Muscle layer of duodenum (tissue), 2 donors: ENCODE measurements at regions not wholly inside any gene's neighbourhood (a gene's known extent, or its start where the extent isn't known, plus 50 kb on each side); places are given as distances from the start of the nearest gene placed in this dataset.
"Not testable (repeated sequence)": the region's sequence is repeated elsewhere in the genome, so short reads cannot be mapped to it uniquely, and the experiment has no call there.

Experiments used
- H3K27ac ChIP-seq: one replicate; pipeline ENCODE4 v1.7.0; 2013; ENCODE audit warnings: mild to moderate bottlenecking, low read length
- H3K27me3 ChIP-seq: one replicate; pipeline ENCODE4 v1.7.0; 2013; ENCODE audit warnings: low read depth, mild to moderate bottlenecking, control low read depth, low read length
- H3K36me3 ChIP-seq, 2 donors: one replicate each; pipeline ENCODE4 v1.7.0; 2013; ENCODE audit warnings: low read length in 2 of 2, control low read depth in 1 of 2, mild to moderate bottlenecking in 1 of 2; ENCODE audit not compliant: insufficient read depth in 2 of 2, control insufficient read depth in 1 of 2
- H3K4me1 ChIP-seq, 2 donors: one replicate each; pipeline ENCODE4 v1.7.0; 2013; ENCODE audit warnings: low read length in 2 of 2, mild to moderate bottlenecking in 2 of 2, control low read depth in 1 of 2, moderate library complexity in 1 of 2; ENCODE audit not compliant: insufficient read depth in 2 of 2, control insufficient read depth in 1 of 2
- H3K4me3 ChIP-seq, 2 donors: one replicate each; pipeline ENCODE4 v1.7.0; 2013; ENCODE audit warnings: low read length in 2 of 2, low read depth in 1 of 2, mild to moderate bottlenecking in 1 of 2
- H3K9me3 ChIP-seq, 2 donors: one replicate each; pipeline ENCODE4 v1.7.0; 2013; ENCODE audit warnings: low read length in 2 of 2, control low read depth in 1 of 2, mild to moderate bottlenecking in 1 of 2; ENCODE audit not compliant: control insufficient read depth in 1 of 2
- donor health status: healthy.

DNA sequence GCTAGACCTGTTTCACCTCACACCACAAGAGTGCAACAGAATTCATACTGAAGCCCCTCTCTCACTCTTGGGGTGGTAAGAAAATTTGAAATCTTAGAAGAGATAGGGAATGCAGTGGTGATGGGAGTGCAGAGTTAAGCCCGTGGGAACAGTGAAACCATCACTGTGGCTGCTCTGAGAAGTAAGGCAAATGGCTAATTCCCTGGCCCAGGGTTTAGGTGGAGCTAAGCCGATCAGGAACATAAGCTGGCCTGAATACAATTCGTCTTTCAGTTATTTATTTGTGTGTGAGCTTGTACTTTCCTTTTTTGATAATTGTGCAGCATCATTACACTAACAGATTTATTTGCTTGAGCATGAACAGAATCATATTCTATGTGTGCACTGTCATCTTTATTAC lies 1070.6 kb downstream of the STPG2 start:
- H3K27ac ChIP-seq, result no peak overlapping the region
- no peak overlapping the region for H3K4me3 ChIP-seq
- H3K27me3 ChIP-seq, result no peaks in the 10 kb centered on the region
- no peaks in the 10 kb centered on the region for H3K9me3 ChIP-seq
- no peaks in the 10 kb centered on the region for H3K4me1 ChIP-seq
- H3K36me3 ChIP-seq, result no peaks in the 10 kb centered on the region

DNA sequence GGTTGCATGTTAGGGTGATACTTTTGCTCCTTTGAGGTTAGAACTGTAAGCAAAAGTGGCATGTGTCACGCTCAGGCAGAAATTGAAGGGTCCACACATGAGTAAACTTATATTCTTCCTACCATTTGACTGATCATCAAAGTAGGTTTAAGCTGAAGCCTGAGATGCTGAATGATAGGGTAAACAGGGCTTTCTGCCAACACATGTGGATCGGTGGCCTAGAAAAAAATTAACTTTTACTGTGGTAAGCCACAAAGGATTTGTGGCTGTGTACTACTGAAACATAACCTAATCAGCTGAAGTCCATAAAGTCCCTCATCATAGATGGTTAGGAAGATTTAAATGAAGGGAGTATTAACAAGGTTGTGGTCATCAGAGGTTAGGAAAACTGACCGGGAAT lies 1070.1 kb downstream of the STPG2 start:
- H3K36me3 ChIP-seq, result no peaks in the 10 kb centered on the region
- no peak overlapping the region for H3K4me3 ChIP-seq
- H3K27ac ChIP-seq, result no peak overlapping the region
- H3K27me3 ChIP-seq, result no peaks in the 10 kb centered on the region
- H3K9me3 ChIP-seq, result no peaks in the 10 kb centered on the region
- no peaks in the 10 kb centered on the region for H3K4me1 ChIP-seq

DNA sequence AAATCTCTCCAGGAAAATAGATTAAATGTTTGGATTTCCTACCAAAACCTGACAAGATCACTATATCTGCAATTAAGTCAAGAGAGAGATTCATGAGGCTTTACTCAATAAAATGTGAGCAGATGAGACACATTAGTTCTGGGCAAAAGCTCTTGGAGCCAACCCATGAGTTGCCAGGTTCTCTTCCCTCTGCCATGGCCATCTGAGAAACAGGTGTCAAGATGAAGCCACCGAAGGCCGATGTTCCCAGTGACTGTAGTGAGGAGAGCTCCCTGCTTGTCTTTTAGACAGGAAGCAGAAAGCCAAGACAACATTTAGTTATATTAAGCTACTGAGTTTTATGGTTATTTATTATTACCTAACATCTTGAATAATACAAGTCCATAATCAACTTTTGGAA lies 1068.7 kb downstream of the STPG2 start:
- no peak overlapping the region for H3K27ac ChIP-seq
- H3K4me3 ChIP-seq, result no peak overlapping the region
- no peaks in the 10 kb centered on the region for H3K4me1 ChIP-seq
- no peaks in the 10 kb centered on the region for H3K36me3 ChIP-seq
- no peaks in the 10 kb centered on the region for H3K27me3 ChIP-seq
- H3K9me3 ChIP-seq, result no peaks in the 10 kb centered on the region

DNA sequence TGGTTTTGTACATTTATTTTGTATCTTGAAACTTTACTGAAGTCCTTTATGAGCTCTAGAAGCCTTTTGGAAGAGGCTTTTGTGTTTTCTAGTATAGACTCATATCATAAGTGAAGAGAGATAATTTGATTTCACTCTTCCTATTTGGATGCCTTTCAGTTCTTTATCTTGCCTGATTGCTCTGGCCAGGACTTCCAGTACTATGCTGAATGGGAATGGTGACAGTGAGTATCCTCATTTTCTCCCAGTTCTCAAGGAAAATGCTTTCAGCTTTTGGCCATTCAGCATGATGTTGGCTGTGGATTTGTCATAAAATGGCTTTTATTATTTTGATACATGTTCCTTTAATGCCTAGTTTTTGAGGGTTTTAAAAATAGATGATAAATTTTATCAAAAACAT lies 1061.3 kb downstream of the STPG2 start:
- Histone ChIP-seq H3K36me3 (no peaks in the 10 kb centered on the region), H3K9me3 (no peaks in the 10 kb centered on the region), H3K4me1 (no peaks in the 10 kb centered on the region), H3K27me3 (no peaks in the 10 kb centered on the region), H3K27ac (no peak overlapping the region), H3K4me3 (no peak overlapping the region)

- not testable (repeated sequence) for H3K4me1 ChIP-seq, H3K4me3 ChIP-seq, H3K9me3 ChIP-seq, H3K27me3 ChIP-seq, H3K27ac ChIP-seq, H3K36me3 ChIP-seq
These were observed 1046.2 kb downstream of the STPG2 start for GRCh38 chr4:97097036-97097435.

- H3K4me1 ChIP-seq, H3K27me3 ChIP-seq, H3K4me3 ChIP-seq, H3K36me3 ChIP-seq, H3K9me3 ChIP-seq, H3K27ac ChIP-seq: not testable (repeated sequence)
These were observed 1042.1 kb downstream of the STPG2 start for GRCh38 chr4:97101171-97101570.

DNA sequence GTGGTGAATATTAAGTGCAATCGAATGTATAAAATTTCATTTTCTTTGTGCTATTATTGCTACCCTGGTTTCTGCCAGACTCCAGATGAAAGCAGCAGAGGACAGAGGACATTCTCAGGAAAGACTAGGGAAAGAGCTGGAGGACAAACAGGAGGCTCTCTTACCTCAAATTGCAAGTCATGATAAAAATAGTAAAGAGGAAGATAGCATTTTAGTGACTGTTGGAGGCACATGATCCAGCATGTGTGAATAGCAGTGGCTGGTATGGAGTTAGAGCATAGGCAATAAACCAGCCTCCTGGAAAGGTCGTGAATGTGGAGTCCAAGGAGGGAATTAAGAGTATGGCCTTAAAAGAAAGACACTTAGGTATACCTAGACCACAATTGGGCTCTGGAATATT lies 1040.0 kb downstream of the STPG2 start:
- H3K27ac ChIP-seq, result no peak overlapping the region
- no peaks in the 10 kb centered on the region for H3K27me3 ChIP-seq
- no peak overlapping the region for H3K4me3 ChIP-seq
- no peaks in the 10 kb centered on the region for H3K9me3 ChIP-seq
- H3K4me1 ChIP-seq, result no peaks in the 10 kb centered on the region
- no peaks in the 10 kb centered on the region for H3K36me3 ChIP-seq

DNA sequence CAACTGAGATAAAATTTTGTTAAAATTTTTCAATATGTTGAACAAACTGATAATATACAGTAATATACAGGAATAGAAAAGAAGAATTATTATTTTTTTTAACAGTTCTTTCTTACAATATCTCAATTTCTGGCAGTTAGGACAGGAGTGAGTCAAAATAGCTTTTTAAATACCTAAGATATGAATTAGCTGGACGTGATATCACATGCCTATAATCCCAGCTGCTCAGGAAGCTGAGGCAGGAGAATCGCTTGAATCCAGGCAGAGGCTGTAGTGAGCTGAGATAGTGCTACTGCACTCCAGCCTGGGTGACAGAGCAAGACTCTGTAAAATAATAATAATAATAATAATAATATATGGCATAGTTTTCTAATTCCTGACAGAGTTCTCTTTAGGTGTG lies 1039.3 kb downstream of the STPG2 start:
- Histone ChIP-seq H3K4me1 (no peaks in the 10 kb centered on the region), H3K36me3 (no peaks in the 10 kb centered on the region), H3K4me3 (no peak overlapping the region), H3K9me3 (no peaks in the 10 kb centered on the region), H3K27ac (no peak overlapping the region), H3K27me3 (no peaks in the 10 kb centered on the region)

- H3K36me3 ChIP-seq, result no peaks in the 10 kb centered on the region
- H3K4me1 ChIP-seq, result no peaks in the 10 kb centered on the region
- no peak overlapping the region for H3K4me3 ChIP-seq
- H3K9me3 ChIP-seq, result no peaks in the 10 kb centered on the region
- no peak overlapping the region for H3K27ac ChIP-seq
- no peaks in the 10 kb centered on the region for H3K27me3 ChIP-seq
These were observed 1038.6 kb downstream of the STPG2 start for GRCh38 chr4:97104666-97105065.

- Histone ChIP-seq H3K36me3 (no peaks in the 10 kb centered on the region), H3K4me1 (no peaks in the 10 kb centered on the region), H3K27me3 (no peaks in the 10 kb centered on the region), H3K4me3 (no peak overlapping the region), H3K27ac (no peak overlapping the region), H3K9me3 (no peaks in the 10 kb centered on the region)
These were observed 1037.8 kb downstream of the STPG2 start for GRCh38 chr4:97105347-97106099.

DNA sequence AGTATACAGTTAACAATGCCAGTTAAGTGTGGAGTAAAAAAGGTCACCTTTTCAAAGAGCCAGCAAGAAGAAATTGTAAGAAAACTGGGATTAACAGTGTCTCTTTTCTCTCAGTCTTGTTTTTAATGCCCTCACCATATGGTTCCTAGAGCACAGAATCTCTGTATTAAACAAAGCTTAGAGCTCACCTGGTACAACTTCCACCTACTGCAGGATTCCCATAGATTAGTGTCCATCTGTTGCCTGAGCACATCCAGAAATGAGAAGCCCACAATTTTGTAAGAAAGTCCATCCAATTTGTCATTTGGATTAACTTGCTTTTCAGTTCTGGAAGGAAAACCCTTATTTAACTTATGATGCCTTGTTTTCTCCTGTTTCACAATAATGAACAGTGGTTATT lies 1037.1 kb downstream of the STPG2 start:
- Histone ChIP-seq H3K9me3 (no peaks in the 10 kb centered on the region), H3K27ac (no peak overlapping the region), H3K27me3 (no peaks in the 10 kb centered on the region), H3K4me1 (no peaks in the 10 kb centered on the region), H3K4me3 (no peak overlapping the region), H3K36me3 (no peaks in the 10 kb centered on the region)

DNA sequence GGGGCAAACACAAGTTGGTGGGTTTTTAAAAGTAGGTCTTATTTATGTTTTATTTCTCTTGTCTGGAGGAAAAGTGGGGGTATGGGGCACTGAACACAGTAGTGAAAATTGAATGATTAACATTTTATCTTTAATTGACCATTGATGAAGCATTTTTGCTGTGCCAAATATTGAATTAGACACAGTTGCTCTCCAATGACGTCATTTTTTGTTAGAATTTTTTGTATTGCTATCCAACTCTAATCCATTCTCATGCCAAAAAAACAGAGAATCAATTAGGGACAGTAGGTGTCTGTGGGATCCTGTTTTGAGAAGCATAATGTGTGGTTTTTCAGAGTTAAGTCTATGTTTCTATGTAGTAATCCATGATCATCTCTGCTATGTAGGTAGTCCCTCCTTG lies 1032.8 kb downstream of the STPG2 start:
- no peaks in the 10 kb centered on the region for H3K4me1 ChIP-seq
- H3K27me3 ChIP-seq, result no peaks in the 10 kb centered on the region
- H3K4me3 ChIP-seq, result no peak overlapping the region
- H3K9me3 ChIP-seq, result no peaks in the 10 kb centered on the region
- no peaks in the 10 kb centered on the region for H3K36me3 ChIP-seq
- no peak overlapping the region for H3K27ac ChIP-seq
